ENCODE measurements at regions not wholly inside any gene's neighbourhood (a gene's known extent, or its start where the extent isn't known, plus 50 kb on each side); places are given as distances from the start of the nearest gene placed in this dataset.
"Not testable (repeated sequence)": the region's sequence is repeated elsewhere in the genome, so short reads cannot be mapped to it uniquely, and the experiment has no call there.

DNA sequence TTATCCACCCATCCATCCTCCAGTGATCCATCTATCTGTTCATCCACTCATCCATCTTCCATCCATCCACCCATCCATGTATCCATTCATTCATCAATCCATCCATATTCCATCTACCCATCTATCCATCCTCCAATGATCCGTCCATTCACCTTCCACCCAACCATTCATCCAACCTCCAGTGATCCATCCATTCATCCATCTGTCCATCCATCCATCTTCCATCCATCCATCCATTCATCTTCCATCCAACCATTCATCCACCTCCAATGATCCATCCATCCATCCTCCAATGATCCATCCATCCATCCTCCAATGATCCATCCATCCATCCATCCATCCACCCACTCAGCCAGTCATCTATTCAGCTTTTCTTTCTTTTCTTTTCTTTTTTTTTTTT lies 156.5 kb upstream of the WSCD1 start:
- DNase-seq = no peak

GRCh38 chr17:5915337-5915736 lies 154.8 kb upstream of the WSCD1 start:
- DNase-seq = no peak

- no peak for DNase-seq
Observed at GRCh38 chr17:5919089-5919488, 151.1 kb upstream of the WSCD1 start.

DNA sequence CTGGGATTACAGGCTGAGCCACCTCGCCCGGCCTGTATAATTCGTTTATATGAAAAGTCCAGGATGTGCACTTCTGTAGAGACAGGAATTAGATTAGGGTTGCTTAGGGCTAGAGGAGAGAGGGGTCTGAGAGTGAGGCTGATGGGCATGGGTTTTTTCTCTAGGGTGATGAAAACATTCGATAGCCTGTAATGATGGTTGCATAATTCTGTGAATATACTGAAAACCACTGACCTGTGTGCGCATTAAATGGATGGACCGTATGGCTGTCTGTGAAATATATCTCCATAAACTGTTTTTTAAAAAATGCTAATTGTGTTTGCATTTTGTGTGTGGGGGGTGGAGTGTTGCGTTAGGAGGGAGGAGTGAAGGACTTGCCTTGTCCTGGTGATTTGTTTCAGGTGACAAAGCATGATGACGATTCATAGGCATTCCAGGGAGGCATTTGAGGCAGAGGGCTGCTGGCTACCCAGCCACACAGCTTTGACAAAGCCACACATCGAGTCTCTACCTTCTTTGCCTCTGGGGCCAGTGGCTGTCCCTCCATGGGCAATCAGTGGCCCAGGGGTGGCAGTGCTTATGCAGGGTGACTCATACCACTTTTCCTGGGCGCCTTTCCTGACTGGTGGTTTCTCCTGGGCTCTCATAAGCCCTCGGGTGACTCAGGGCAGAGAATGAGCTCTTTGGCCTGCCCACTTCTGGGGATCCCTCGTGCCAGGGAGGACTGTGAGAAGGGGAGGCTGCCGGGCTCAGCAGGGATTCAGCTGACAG lies 148.5 kb upstream of the WSCD1 start:
- no peak for DNase-seq

GRCh38 chr17:5922476-5922875 lies 147.7 kb upstream of the WSCD1 start:
- no peak for DNase-seq

GRCh38 chr17:5929721-5930120 lies 140.5 kb upstream of the WSCD1 start:
- no peak for DNase-seq

GRCh38 chr17:5930555-5930954 lies 139.6 kb upstream of the WSCD1 start:
- not testable (repeated sequence) for DNase-seq

DNA sequence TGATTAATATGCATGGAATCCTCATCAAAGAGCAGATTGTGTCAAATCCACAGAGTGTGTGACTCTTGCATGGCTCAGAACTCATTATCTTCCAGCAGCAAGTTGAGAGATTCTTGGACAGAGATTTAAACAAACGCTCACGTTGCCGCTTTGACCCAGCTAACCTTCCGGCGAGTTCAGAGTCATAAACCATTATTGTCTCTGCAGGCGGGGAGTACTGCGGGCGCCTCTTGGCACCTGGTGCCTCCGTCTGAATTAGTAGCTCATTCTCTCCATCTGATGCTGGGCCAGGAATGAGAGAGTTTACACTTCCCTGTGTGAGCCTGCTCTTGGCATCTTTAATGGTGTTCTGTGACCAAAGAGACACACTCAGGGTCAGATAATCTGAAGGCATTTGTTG lies 138.6 kb upstream of the WSCD1 start:
- DNase-seq = no peak

GRCh38 chr17:5933430-5933829 lies 136.7 kb upstream of the WSCD1 start:
- no peak for DNase-seq

DNA sequence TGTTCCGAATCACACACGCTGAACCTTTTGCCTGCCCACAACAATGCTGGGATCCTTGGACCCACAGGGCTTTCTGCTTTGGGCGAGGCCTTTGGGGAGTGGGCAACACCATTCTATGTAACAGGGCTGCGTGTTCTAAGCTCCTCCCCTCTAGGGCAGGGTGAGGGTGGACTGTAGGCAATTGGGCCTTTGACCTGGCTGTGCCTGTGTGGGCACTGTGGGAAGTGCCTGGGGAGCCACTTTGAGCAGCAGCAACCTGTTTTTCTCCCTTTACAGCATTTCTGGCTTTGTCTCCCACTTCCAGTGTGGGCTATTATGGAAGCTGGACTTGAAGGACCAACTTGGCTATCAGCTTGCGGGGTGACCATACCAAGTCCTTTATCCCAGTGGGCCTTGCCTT lies 128.9 kb upstream of the WSCD1 start:
- no peak for DNase-seq

- no peak for DNase-seq
Observed at GRCh38 chr17:5942687-5943086, 127.5 kb upstream of the WSCD1 start.

GRCh38 chr17:5943232-5943631 lies 126.9 kb upstream of the WSCD1 start:
- DNase-seq = no peak

GRCh38 chr17:5943982-5944381 lies 126.2 kb upstream of the WSCD1 start:
- DNase-seq = no peak

DNA sequence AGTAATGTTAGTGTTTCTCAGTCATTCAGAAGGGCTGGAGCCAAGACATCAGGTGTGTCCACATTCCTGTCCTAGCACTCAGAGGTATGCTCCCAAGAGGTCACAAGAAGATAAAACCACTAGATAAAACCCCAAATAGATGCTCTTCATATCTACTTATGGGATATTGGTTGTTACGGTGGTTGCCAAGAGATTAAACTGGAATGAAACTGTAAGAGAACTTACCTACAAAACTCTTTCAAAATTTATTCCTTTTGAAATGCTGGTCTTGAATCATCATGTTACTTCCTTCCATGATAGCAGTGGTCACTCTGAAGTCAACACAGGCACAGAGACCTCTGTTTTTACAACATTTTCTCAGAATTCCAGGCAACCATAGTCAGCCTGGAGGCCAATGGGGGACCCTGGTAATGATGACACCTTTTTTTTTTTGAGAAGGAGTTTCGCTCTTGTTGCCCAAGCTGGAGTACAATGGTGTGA lies 122.4 kb upstream of the WSCD1 start:
- DNase-seq = no peak

DNA sequence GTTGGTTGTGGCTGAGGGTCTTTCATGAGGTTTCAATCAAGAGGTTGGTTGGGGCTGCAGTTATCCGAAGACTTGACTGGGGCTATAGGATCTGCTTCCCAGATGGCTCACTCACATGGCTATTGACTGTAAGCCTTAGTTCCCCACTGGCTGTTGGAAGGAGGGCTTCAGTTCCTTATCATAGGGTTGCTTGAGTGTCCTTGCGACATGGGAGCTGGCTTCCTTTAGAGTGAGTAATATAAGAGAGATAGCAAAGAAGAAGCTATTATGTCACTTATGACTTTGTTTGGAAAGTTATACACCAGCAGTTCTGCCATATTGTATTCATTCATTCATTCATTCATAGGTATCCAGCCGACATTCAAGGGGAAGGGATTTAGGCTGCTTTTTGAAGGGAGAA lies 121.4 kb upstream of the WSCD1 start:
- no peak for DNase-seq

- DNase-seq = no peak
Observed at GRCh38 chr17:5950878-5951277, 119.3 kb upstream of the WSCD1 start.

GRCh38 chr17:5951912-5952311 lies 118.3 kb upstream of the WSCD1 start:
- DNase-seq = no peak

DNA sequence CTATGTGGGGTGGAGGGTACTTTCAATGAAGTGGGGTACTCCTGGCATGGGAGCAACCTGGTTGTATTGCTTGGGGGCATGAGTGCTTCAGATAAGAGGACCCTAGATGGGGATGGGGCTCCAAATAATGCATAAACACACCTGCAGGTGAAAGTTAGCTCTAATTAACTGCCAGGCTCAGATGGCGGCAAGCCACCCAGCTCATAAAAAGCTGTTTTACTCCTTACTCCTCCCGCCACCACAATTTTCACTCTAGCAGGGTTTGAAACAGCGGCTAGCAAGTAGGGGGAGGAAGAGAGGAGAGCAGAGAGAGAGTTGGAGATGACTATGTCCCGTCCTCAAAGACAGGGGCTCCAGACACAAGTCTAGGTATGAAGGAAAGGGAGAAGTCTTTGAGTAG lies 117.7 kb upstream of the WSCD1 start:
- no peak for DNase-seq

GRCh38 chr17:5955764-5956163 lies 114.4 kb upstream of the WSCD1 start:
- no peak for DNase-seq

DNA sequence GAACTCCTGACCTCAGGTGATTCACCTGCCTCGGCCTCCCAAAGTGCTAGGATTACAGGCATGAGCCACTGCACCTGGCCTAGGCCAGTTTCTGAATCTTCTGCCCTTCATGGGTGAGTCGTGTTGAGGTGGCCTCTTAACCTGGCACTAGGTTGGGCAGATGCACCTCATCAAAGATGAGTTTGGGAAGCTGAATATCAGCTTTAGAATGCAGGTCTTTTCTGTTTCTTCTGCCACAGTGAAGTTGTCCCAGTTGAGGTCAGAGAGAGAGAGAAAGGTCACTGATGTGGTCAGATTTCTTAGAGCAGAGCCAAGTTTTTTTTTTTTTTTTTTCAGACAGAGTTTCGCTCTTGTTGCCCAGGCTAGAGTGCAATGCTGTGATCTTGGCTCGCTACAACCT lies 111.3 kb upstream of the WSCD1 start:
- DNase-seq = no peak

DNA sequence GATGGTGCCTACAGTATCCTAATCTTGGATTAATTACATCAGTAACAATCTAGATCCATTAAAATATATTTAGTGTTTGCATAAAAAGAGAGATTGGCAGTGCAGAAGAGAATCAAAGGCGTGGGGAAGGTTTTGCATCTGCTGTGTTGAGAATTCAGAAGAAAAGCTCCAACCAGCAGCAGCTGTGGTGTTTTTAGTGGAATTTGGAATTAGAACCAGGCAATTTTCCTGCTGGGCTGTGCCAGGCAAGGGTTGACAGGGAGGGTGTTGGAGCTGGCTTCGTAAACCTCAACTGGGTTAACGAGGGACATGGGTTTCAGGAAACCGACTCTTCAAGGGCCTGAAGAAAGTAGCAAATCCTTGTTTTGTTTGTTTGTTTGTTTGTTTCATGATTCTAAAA lies 107.8 kb upstream of the WSCD1 start:
- no peak for DNase-seq

GRCh38 chr17:5971969-5972368 lies 98.2 kb upstream of the WSCD1 start:
- no peak for DNase-seq

- DNase-seq = no peak
Observed at GRCh38 chr17:5973410-5973809, 96.8 kb upstream of the WSCD1 start.

DNA sequence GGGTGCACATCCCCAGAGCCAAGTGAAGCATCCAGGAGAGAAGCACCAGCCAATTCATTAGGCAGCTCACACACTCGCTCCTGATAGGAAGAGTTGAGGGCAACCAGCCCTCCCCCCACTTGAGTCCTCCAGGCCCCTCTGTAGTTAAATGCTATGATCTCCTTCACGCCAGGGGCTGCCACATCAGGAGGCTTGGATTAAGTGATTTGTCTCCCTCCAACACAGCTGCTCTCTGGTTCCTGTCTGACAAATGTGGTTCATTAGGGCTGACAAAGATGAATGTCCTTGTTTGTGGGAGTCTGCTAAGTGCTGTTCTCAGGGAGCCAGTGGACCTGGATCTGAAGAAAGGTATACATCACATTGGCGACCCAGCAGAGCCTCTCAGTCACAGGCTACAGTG lies 94.5 kb upstream of the WSCD1 start:
- DNase-seq = no peak

GRCh38 chr17:5976251-5976650 lies 93.9 kb upstream of the WSCD1 start:
- peak; percentile 28 for DNase-seq

Measured in left hindlimb (tissue), 1 donor.